Neural crest cell (in vitro differentiated cells): ENCODE measurements at regions not wholly inside any gene's neighbourhood (a gene's known extent, or its start where the extent isn't known, plus 50 kb on each side); places are given as distances from the start of the nearest gene placed in this dataset.
"Not testable (repeated sequence)": the region's sequence is repeated elsewhere in the genome, so short reads cannot be mapped to it uniquely, and the experiment has no call there.

Source experiments
- DNase-seq: peaks from one replicate; pipeline ENCODE4 v3.0.0; 2021; ENCODE audit warnings: low read depth, mixed read lengths, low spot score
- H3K27ac Mint-ChIP-seq: one replicate; pipeline ENCODE4 v1.8.0; 2021; ENCODE audit warnings: mild to moderate bottlenecking, mixed read lengths; ENCODE audit not compliant: unreplicated experiment
- H3K27me3 Mint-ChIP-seq: 2 replicates; pipeline ENCODE4 v1.8.0; 2021; ENCODE audit warnings: low read depth, mild to moderate bottlenecking, mixed read lengths
- H3K36me3 Mint-ChIP-seq: 2 replicates; pipeline ENCODE4 v1.8.0; 2021; ENCODE audit warnings: low read depth, mild to moderate bottlenecking, mixed read lengths
- H3K4me1 Mint-ChIP-seq: 2 replicates; pipeline ENCODE4 v1.8.0; 2021; ENCODE audit warnings: mixed read lengths
- H3K4me3 Mint-ChIP-seq: one replicate; pipeline ENCODE4 v1.8.0; 2021; ENCODE audit warnings: mild to moderate bottlenecking, mixed read lengths
- H3K9me3 Mint-ChIP-seq: 2 replicates; pipeline ENCODE4 v1.8.0; 2021; ENCODE audit warnings: mixed read lengths
- TF ChIP-seq, protein P1 (sequence below): fragments of 200-600 bp; sonication (generic); conservative IDR thresholded peaks from 2 replicates; pipeline ENCODE4 v1.5.0; 2021; ENCODE audit warnings: antibody characterized with exemption, mild to moderate bottlenecking

DNA sequence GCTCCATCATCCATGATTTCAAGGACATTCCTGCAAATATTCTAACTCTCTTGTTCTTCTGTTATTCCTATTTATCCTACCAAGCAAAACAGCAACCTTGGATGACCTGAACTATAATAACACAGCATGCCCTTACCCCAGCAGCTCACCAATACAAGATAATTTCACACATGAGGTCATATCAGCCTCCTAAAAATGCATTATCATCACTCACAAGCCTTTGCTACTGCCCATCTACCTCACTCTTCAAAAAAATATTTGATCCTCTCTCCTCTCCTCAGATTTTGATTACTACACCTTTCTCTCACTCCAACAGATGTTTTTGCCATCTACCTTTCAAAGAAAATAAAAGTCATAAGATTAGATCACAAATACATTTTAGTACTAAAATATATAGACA, 777.6 kb upstream of the NCAM2 start:
- no peaks in the 10 kb centered on the region for H3K36me3 Mint-ChIP-seq
- no peak overlapping the region for H3K4me3 Mint-ChIP-seq
- no peaks in the 10 kb centered on the region for H3K4me1 Mint-ChIP-seq
- DNase-seq = no peak
- peaks cover 3% of the 10 kb centered on the region for H3K9me3 Mint-ChIP-seq
- H3K27ac Mint-ChIP-seq = no peak overlapping the region
- TF ChIP-seq, protein P1, sequence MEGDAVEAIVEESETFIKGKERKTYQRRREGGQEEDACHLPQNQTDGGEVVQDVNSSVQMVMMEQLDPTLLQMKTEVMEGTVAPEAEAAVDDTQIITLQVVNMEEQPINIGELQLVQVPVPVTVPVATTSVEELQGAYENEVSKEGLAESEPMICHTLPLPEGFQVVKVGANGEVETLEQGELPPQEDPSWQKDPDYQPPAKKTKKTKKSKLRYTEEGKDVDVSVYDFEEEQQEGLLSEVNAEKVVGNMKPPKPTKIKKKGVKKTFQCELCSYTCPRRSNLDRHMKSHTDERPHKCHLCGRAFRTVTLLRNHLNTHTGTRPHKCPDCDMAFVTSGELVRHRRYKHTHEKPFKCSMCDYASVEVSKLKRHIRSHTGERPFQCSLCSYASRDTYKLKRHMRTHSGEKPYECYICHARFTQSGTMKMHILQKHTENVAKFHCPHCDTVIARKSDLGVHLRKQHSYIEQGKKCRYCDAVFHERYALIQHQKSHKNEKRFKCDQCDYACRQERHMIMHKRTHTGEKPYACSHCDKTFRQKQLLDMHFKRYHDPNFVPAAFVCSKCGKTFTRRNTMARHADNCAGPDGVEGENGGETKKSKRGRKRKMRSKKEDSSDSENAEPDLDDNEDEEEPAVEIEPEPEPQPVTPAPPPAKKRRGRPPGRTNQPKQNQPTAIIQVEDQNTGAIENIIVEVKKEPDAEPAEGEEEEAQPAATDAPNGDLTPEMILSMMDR = no peak
- H3K27me3 Mint-ChIP-seq = no peaks in the 10 kb centered on the region

DNA sequence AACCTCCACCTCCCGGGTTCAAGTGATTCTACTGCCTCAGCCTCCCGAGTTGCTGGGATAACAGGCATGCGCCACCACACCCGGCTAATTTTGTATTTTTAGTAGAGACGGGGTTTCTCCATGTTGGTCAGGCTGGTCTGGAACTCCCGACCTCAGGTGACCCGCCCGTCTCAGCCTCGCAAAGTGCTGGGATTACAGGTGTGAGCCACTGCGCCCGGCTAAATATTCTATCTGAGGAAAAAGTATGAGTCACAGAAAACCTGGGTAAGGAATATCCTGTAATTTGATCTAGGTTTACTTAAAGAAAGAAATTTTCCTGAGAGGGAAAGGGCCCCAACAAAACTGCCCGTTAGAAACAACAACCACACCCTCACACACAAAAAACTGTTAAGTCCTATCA, 776.2 kb upstream of the NCAM2 start:
- not testable (repeated sequence) for H3K4me1 Mint-ChIP-seq, H3K27me3 Mint-ChIP-seq, H3K36me3 Mint-ChIP-seq, H3K4me3 Mint-ChIP-seq, H3K9me3 Mint-ChIP-seq, H3K27ac Mint-ChIP-seq, DNase-seq

DNA sequence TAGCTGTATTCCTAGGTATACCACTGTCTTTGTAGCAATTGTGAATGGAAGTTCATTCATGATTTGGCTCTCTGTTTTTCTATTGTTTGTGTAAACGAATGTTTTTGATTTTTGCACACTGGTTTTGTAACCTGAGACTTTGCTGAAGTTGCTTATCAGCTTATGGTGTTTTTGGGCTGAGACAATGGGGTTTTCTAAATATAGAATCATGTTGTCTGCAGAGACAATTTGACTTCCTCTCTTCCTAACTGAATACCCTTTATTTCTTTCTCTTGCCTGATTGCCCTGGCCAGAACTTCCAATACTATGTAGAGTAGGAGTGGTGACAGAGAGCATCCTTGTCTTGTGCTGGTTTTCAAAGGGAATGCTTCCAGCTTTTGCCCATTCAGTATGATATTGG, 761.6 kb upstream of the NCAM2 start:
- not testable (repeated sequence) for H3K27ac Mint-ChIP-seq, H3K27me3 Mint-ChIP-seq, H3K4me3 Mint-ChIP-seq, H3K36me3 Mint-ChIP-seq, H3K4me1 Mint-ChIP-seq, DNase-seq
- peaks cover 14% of the 10 kb centered on the region for H3K9me3 Mint-ChIP-seq

DNA sequence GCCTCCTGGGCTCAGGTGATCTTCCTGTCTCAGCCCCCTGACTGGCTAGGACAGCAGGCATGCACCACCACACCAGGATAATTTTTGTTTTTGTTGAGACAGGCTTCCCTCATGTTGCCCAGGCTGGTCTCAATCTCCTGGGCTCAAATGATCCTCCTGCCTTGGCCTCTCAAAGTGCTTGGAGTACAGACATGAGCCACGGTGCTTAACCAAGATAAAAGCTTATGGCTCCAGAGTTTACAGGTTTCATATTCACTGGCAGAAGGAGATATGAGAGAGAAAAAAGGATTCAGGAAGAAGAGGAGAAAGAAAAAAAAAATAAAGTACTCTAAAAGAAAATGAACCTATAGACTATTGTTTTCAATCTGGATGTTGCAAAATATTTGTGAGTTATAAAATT, 748.8 kb upstream of the NCAM2 start:
- Mint-ChIP-seq H3K9me3 (no peaks in the 10 kb centered on the region), H3K27ac (no peak overlapping the region), H3K4me1 (peaks cover 4% of the 10 kb centered on the region), H3K4me3 (no peak overlapping the region), H3K36me3 (no peaks in the 10 kb centered on the region), H3K27me3 (no peaks in the 10 kb centered on the region)
- TF ChIP-seq, protein P1 = no peak
- DNase-seq = no peak

DNA sequence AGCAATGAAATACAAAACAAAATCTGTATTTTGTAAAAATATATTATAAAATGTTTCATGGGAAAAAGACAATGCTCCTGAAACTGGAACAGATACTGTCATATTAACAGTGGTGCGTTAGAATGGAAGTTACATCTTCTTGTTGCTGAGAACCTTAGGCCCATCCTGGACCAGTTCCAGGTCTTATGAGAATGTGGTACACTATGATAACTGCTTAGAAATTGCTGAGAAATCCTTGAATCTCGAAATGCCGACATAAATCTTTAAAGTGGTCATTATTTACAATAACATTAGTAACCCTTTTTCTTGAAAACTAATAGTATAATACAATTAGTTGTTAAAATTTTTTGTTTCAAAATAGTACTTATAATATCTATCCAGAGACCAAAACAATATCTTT, 747.9 kb upstream of the NCAM2 start:
- TF ChIP-seq, protein P1 = no peak
- no peak overlapping the region for H3K27ac Mint-ChIP-seq
- H3K4me3 Mint-ChIP-seq = no peak overlapping the region
- H3K9me3 Mint-ChIP-seq = no peaks in the 10 kb centered on the region
- no peaks in the 10 kb centered on the region for H3K27me3 Mint-ChIP-seq
- peaks cover 4% of the 10 kb centered on the region for H3K4me1 Mint-ChIP-seq
- DNase-seq = no peak
- no peaks in the 10 kb centered on the region for H3K36me3 Mint-ChIP-seq

DNA sequence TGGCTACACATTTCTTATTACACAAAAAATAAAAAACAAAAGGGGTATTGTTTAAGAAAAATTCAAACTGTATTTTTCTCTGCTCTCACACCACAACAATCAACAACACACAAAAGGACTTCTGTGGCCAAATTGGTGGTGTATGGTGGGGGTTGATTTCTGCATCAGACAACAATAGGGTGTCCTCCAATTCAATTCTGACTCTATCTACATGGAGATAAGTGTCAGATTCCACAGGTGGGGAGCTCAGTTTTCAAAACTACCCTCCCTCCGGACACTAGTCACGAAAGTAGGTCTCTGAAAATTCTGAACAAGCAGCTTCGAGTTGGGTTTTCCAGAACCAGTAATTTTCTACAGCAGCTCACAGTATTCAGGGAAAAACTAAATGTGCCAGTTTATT, 744.9 kb upstream of the NCAM2 start:
- DNase-seq = no peak
- Mint-ChIP-seq H3K27ac (no peak overlapping the region), H3K27me3 (no peaks in the 10 kb centered on the region), H3K36me3 (no peaks in the 10 kb centered on the region), H3K9me3 (no peaks in the 10 kb centered on the region), H3K4me3 (no peak overlapping the region), H3K4me1 (peaks cover 6% of the 10 kb centered on the region)
- TF ChIP-seq, protein P1 = no peak

DNA sequence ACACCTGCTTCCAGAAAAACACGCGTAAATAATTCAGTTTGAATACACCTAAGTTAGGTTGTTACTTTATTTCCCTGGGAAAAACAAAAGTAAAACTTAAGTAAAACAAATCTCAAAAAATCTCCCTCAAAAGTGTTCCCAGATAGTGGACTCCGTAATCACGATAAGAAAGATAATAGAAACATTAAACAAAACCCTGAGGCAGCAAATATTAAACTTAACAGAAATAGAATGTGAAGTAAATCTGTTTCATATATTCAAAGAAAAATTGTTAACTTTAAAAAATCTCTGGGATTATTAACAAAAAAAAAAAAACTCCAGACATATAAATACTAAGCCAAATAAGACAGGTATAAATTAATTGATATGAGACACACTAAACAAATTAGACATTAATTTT, 743.2 kb upstream of the NCAM2 start:
- H3K4me3 Mint-ChIP-seq = no peak overlapping the region
- no peaks in the 10 kb centered on the region for H3K27me3 Mint-ChIP-seq
- TF ChIP-seq, protein P1 = no peak
- H3K36me3 Mint-ChIP-seq = no peaks in the 10 kb centered on the region
- H3K9me3 Mint-ChIP-seq = no peaks in the 10 kb centered on the region
- H3K4me1 Mint-ChIP-seq = peaks cover 15% of the 10 kb centered on the region
- H3K27ac Mint-ChIP-seq = no peak overlapping the region
- DNase-seq = no peak
